OCI-LY7 (cell line): ENCODE measurements at regions not wholly inside any gene's neighbourhood (a gene's known extent, or its start where the extent isn't known, plus 50 kb on each side); places are given as distances from the start of the nearest gene placed in this dataset.

Source experiments
- CTCF ChIP-seq: fragments of 200-600 bp; sonication (generic); conservative IDR thresholded peaks from 2 replicates; pipeline ENCODE4 v1.5.1; 2014; ENCODE audit warnings: mild to moderate bottlenecking, antibody characterized with exemption, low read length, moderate library complexity, mixed read lengths
- EZH2phosphoT487 ChIP-seq: fragments of 200-600 bp; sonication (generic); IDR thresholded peaks from 2 replicates; pipeline ENCODE4 v1.6.1; 2018; ENCODE audit warnings: low read depth, borderline replicate concordance, mild to moderate bottlenecking, mixed run types, antibody characterized with exemption, low read length, moderate library complexity, mixed read lengths

GRCh38 chr14:27660683-27661082, 1062.8 kb upstream of the NOVA1 start:
- TF ChIP-seq CTCF = no peak
- no peak for TF ChIP-seq EZH2phosphoT487
